ENCODE measurements at regions not wholly inside any gene's neighbourhood (a gene's known extent, or its start where the extent isn't known, plus 50 kb on each side); places are given as distances from the start of the nearest gene placed in this dataset.
A peak's percentile ranks its signal among the peaks of the same experiment; 100 is the strongest.

- intact Hi-C loops (cut with DNase I): no loop called here
- Histone ChIP-seq H3K4me1 (no peaks in the 10 kb centered on the region), H3K27me3 (no peaks in the 10 kb centered on the region), H3K4me3 (no peak overlapping the region), H3K9me3 (no peaks in the 10 kb centered on the region), H3K36me3 (no peaks in the 10 kb centered on the region), H3K27ac (no peak overlapping the region)
- DNase-seq (ENCODE audit: extremely low spot score in 2 of 2): no peak
- TF ChIP-seq POLR2AphosphoS5 (IDR thresholded peaks at IDR 0.05; ENCODE audit: insufficient read depth in 1 of 2, low read depth in 1 of 2) (no peak), CTCF (IDR thresholded peaks at IDR 0.05) (no peak), POLR2A (IDR thresholded peaks at IDR 0.05) (no peak)
Measured at GRCh38 chr4:89558147-89558546, 250.5 kb upstream of the GPRIN3 start.

GRCh38 chr4:89556601-89557305 is 249.2 kb upstream of the GPRIN3 start:
- Histone ChIP-seq H3K27me3 (no peaks in the 10 kb centered on the region), H3K4me3 (no peak overlapping the region), H3K4me1 (no peaks in the 10 kb centered on the region), H3K27ac (no peak overlapping the region), H3K9me3 (no peaks in the 10 kb centered on the region), H3K36me3 (no peaks in the 10 kb centered on the region)
- intact Hi-C loops (cut with DNase I): no loop called here
- TF ChIP-seq POLR2AphosphoS5 (IDR thresholded peaks at IDR 0.05; ENCODE audit: insufficient read depth in 1 of 2, low read depth in 1 of 2) (no peak), CTCF (IDR thresholded peaks at IDR 0.05) (no peak), POLR2A (IDR thresholded peaks at IDR 0.05) (no peak)
- no peak for DNase-seq (ENCODE audit: extremely low spot score in 2 of 2)

- TF ChIP-seq CTCF (IDR thresholded peaks at IDR 0.05) (no peak), POLR2AphosphoS5 (IDR thresholded peaks at IDR 0.05; ENCODE audit: insufficient read depth in 1 of 2, low read depth in 1 of 2) (no peak), POLR2A (IDR thresholded peaks at IDR 0.05) (no peak)
- H3K4me3 ChIP-seq: no peak overlapping the region
- no peak overlapping the region for H3K27ac ChIP-seq
- no peaks in the 10 kb centered on the region for H3K36me3 ChIP-seq
- H3K9me3 ChIP-seq: no peaks in the 10 kb centered on the region
- no peaks in the 10 kb centered on the region for H3K27me3 ChIP-seq
- no peak for DNase-seq (ENCODE audit: extremely low spot score in 2 of 2)
- intact Hi-C loops (cut with DNase I): no loop called here
- no peaks in the 10 kb centered on the region for H3K4me1 ChIP-seq
Measured at GRCh38 chr4:89551191-89551590, 243.6 kb upstream of the GPRIN3 start.

- no peak overlapping the region for H3K4me3 ChIP-seq
- no peak for TF ChIP-seq POLR2A (IDR thresholded peaks at IDR 0.05)
- peak in 1 of 2 donors; percentile 6 for TF ChIP-seq POLR2AphosphoS5 (IDR thresholded peaks at IDR 0.05; ENCODE audit: insufficient read depth in 1 of 2, low read depth in 1 of 2)
- no peak overlapping the region for H3K27ac ChIP-seq
- no peaks in the 10 kb centered on the region for H3K27me3 ChIP-seq
- DNase-seq (ENCODE audit: extremely low spot score in 2 of 2): no peak
- intact Hi-C loops (cut with DNase I): no loop called here
- no peaks in the 10 kb centered on the region for H3K4me1 ChIP-seq
- no peaks in the 10 kb centered on the region for H3K9me3 ChIP-seq
- H3K36me3 ChIP-seq: no peaks in the 10 kb centered on the region
Measured at GRCh38 chr4:89549907-89550306, 242.3 kb upstream of the GPRIN3 start.

GRCh38 chr4:89545315-89545714 is 237.7 kb upstream of the GPRIN3 start:
- intact Hi-C loops (cut with DNase I): no loop called here
- no peak for DNase-seq (ENCODE audit: extremely low spot score in 2 of 2)

More at GRCh38 chr4:89545315-89545714, 237.7 kb upstream of the GPRIN3 start:
- no peaks in the 10 kb centered on the region for H3K27me3 ChIP-seq
- peaks cover 2% of the 10 kb centered on the region for H3K4me1 ChIP-seq
- no peak overlapping the region for H3K4me3 ChIP-seq
- H3K36me3 ChIP-seq: no peaks in the 10 kb centered on the region
- no peaks in the 10 kb centered on the region for H3K9me3 ChIP-seq
- TF ChIP-seq POLR2A (IDR thresholded peaks at IDR 0.05) (no peak), POLR2AphosphoS5 (IDR thresholded peaks at IDR 0.05; ENCODE audit: insufficient read depth in 1 of 2, low read depth in 1 of 2) (no peak), CTCF (IDR thresholded peaks at IDR 0.05) (no peak)
- no peak overlapping the region for H3K27ac ChIP-seq

All from vagina (tissue), 2 donors.